Suprapubic skin (tissue), 4 donors: ENCODE measurements at regions not wholly inside any gene's neighbourhood (a gene's known extent, or its start where the extent isn't known, plus 50 kb on each side); places are given as distances from the start of the nearest gene placed in this dataset.

Experiments used
- POLR2A ChIP-seq, 2 donors: fragments of 450-650 bp; IDR thresholded peaks; one replicate each; pipeline ENCODE4 v1.6.1; 2017; ENCODE audit warnings: antibody characterized with exemption in 2 of 2, mild to moderate bottlenecking in 2 of 2, moderate library complexity in 2 of 2
- POLR2AphosphoS5 ChIP-seq, 3 donors: sonication (generic); formaldehyde crosslinking; IDR thresholded peaks; one replicate each; pipeline ENCODE4 v1.6.1; 2017; ENCODE audit warnings: antibody characterized with exemption in 3 of 3

DNA sequence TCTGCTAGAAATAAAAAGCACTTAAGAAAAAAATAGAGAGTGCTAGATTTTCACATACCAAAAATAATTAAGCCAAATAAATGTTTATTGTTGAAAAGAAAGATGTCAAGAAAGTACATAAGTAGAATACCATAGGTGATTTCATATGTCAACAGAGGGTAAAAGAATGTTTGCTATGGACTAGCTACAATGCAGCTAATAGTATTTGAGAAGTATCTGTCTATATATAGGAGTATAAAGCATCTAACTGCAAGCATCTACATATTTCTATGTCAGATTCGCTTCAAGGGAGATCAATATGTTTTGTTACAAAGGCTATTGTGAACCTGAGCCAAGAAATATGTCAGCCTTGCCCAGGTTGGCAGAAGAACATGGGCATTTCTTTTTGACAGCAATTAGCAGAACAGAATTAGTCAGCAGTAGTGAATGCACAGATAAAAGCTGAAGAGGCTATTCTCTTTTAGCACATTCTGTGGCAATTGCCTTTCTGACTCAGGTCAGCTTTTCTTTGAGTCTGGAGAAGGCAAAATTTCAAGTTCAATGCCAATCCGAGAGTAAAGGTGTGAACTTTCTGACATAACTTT, 140.1 kb downstream of the ALG10B start:
- TF ChIP-seq POLR2AphosphoS5 (IDR thresholded peaks at IDR 0.05) (no peak), POLR2A (IDR thresholded peaks at IDR 0.05) (no peak)
